Suprapubic skin (tissue), 4 donors: ENCODE measurements at regions not wholly inside any gene's neighbourhood (a gene's known extent, or its start where the extent isn't known, plus 50 kb on each side); places are given as distances from the start of the nearest gene placed in this dataset.

Experiments
- EP300 ChIP-seq: sonication (generic); formaldehyde crosslinking; IDR thresholded peaks from one replicate; pipeline ENCODE4 v1.6.1; 2017; ENCODE audit warnings: antibody characterized with exemption
- POLR2A ChIP-seq, 2 donors: fragments of 450-650 bp; IDR thresholded peaks; one replicate each; pipeline ENCODE4 v1.6.1; 2017; ENCODE audit warnings: antibody characterized with exemption in 2 of 2, mild to moderate bottlenecking in 2 of 2, moderate library complexity in 2 of 2
- POLR2AphosphoS5 ChIP-seq, 3 donors: sonication (generic); formaldehyde crosslinking; IDR thresholded peaks; one replicate each; pipeline ENCODE4 v1.6.1; 2017; ENCODE audit warnings: antibody characterized with exemption in 3 of 3
- TF ChIP-seq, protein P1 (sequence below), 2 donors: fragments of 200-600 bp in 1 of 2; fragments of 450-650 bp in 1 of 2; sonication (generic) in 1 of 2; IDR thresholded peaks; one replicate each; pipeline ENCODE4 v1.5.1; 2016 to 2019; ENCODE audit warnings: antibody characterized with exemption in 2 of 2, mild to moderate bottlenecking in 1 of 2, moderate library complexity in 1 of 2

DNA sequence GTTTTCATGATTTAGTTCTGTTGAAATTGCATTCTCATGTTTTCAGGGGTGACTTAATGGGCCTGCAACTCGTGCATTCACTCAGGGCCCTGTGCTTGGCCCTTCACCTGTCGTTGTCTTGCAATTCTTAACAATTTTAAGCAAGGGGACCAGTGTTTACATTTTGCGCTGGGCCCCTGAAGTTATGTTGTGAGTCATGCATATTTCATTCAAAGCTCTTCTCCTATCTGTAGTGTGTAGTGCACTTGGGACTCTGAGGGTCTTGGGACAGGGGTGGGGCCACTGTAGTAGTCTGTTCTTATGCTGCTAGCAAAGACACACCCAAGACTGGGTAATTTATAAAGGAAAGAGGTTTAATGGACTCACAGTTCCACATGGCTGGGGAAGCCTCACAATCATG lies 211.2 kb upstream of the RXFP2 start:
- TF ChIP-seq, protein P1, sequence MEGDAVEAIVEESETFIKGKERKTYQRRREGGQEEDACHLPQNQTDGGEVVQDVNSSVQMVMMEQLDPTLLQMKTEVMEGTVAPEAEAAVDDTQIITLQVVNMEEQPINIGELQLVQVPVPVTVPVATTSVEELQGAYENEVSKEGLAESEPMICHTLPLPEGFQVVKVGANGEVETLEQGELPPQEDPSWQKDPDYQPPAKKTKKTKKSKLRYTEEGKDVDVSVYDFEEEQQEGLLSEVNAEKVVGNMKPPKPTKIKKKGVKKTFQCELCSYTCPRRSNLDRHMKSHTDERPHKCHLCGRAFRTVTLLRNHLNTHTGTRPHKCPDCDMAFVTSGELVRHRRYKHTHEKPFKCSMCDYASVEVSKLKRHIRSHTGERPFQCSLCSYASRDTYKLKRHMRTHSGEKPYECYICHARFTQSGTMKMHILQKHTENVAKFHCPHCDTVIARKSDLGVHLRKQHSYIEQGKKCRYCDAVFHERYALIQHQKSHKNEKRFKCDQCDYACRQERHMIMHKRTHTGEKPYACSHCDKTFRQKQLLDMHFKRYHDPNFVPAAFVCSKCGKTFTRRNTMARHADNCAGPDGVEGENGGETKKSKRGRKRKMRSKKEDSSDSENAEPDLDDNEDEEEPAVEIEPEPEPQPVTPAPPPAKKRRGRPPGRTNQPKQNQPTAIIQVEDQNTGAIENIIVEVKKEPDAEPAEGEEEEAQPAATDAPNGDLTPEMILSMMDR (IDR thresholded peaks at IDR 0.05), result no peak
- TF ChIP-seq POLR2AphosphoS5 (IDR thresholded peaks at IDR 0.05) (no peak), EP300 (no peak), POLR2A (IDR thresholded peaks at IDR 0.05) (no peak)
